Inferior parietal cortex (tissue), 1 donor: ENCODE measurements at regions not wholly inside any gene's neighbourhood (a gene's known extent, or its start where the extent isn't known, plus 50 kb on each side); places are given as distances from the start of the nearest gene placed in this dataset.
"Not testable (repeated sequence)": the region's sequence is repeated elsewhere in the genome, so short reads cannot be mapped to it uniquely, and the experiment has no call there.

Experiments
- DNase-seq: peaks from one replicate; pipeline ENCODE4 v3.0.0-alpha.2; 2016; ENCODE audit errors: extremely low spot score

GRCh38 chr3:74921676-74922075 lies 307.2 kb upstream of the CNTN3 start:
- no peak for DNase-seq

GRCh38 chr3:74920721-74921350 lies 306.4 kb upstream of the CNTN3 start:
- no peak for DNase-seq

GRCh38 chr3:74916696-74917095 lies 302.2 kb upstream of the CNTN3 start:
- no peak for DNase-seq

GRCh38 chr3:74906181-74906580 lies 291.7 kb upstream of the CNTN3 start:
- DNase-seq = no peak

GRCh38 chr3:74905478-74905877 lies 291.0 kb upstream of the CNTN3 start:
- DNase-seq = no peak

- no peak for DNase-seq
These were observed 290.2 kb upstream of the CNTN3 start for GRCh38 chr3:74904646-74905045.

GRCh38 chr3:74899796-74900516 lies 285.5 kb upstream of the CNTN3 start:
- not testable (repeated sequence) for DNase-seq

- DNase-seq = no peak
These were observed 282.5 kb upstream of the CNTN3 start for GRCh38 chr3:74897006-74897405.

- no peak for DNase-seq
These were observed 276.9 kb upstream of the CNTN3 start for GRCh38 chr3:74891312-74891711.

GRCh38 chr3:74883690-74884089 lies 269.2 kb upstream of the CNTN3 start:
- DNase-seq = no peak

GRCh38 chr3:74883222-74883621 lies 268.8 kb upstream of the CNTN3 start:
- DNase-seq = no peak

- DNase-seq = no peak
These were observed 265.8 kb upstream of the CNTN3 start for GRCh38 chr3:74880237-74880636.

- no peak for DNase-seq
These were observed 252.0 kb upstream of the CNTN3 start for GRCh38 chr3:74866357-74867030.

- DNase-seq = peak; percentile 36
These were observed 248.0 kb upstream of the CNTN3 start for GRCh38 chr3:74862476-74862875.

GRCh38 chr3:74861211-74861610 lies 246.8 kb upstream of the CNTN3 start:
- no peak for DNase-seq

- DNase-seq = no peak
These were observed 243.6 kb upstream of the CNTN3 start for GRCh38 chr3:74858086-74858485.

- DNase-seq = no peak
These were observed 235.9 kb upstream of the CNTN3 start for GRCh38 chr3:74850381-74850780.

GRCh38 chr3:74847093-74847492 lies 232.6 kb upstream of the CNTN3 start:
- no peak for DNase-seq

GRCh38 chr3:74845081-74845480 lies 230.6 kb upstream of the CNTN3 start:
- no peak for DNase-seq

GRCh38 chr3:74844428-74844827 lies 230.0 kb upstream of the CNTN3 start:
- no peak for DNase-seq

- no peak for DNase-seq
These were observed 228.2 kb upstream of the CNTN3 start for GRCh38 chr3:74842649-74843048.

GRCh38 chr3:74842141-74842540 lies 227.7 kb upstream of the CNTN3 start:
- DNase-seq = no peak

GRCh38 chr3:74839566-74839965 lies 225.1 kb upstream of the CNTN3 start:
- no peak for DNase-seq
